HL-60/S4 treated with phorbol 12-myristate 13-acetate at 8.2 ng/mL for 4 days and 3 days (cell line): ENCODE measurements at regions not wholly inside any gene's neighbourhood (a gene's known extent, or its start where the extent isn't known, plus 50 kb on each side); places are given as distances from the start of the nearest gene placed in this dataset.
"Not testable (repeated sequence)": the region's sequence is repeated elsewhere in the genome, so short reads cannot be mapped to it uniquely, and the experiment has no call there.

ENCODE experiments used
- in situ Hi-C: fragments of 300-500 bp; cut with MboI; formaldehyde crosslinking; loops from 2 replicates; pipeline ENCODE4 v1.15.0; 2022; ENCODE audit warnings: low sequenced_read_pairs

DNA sequence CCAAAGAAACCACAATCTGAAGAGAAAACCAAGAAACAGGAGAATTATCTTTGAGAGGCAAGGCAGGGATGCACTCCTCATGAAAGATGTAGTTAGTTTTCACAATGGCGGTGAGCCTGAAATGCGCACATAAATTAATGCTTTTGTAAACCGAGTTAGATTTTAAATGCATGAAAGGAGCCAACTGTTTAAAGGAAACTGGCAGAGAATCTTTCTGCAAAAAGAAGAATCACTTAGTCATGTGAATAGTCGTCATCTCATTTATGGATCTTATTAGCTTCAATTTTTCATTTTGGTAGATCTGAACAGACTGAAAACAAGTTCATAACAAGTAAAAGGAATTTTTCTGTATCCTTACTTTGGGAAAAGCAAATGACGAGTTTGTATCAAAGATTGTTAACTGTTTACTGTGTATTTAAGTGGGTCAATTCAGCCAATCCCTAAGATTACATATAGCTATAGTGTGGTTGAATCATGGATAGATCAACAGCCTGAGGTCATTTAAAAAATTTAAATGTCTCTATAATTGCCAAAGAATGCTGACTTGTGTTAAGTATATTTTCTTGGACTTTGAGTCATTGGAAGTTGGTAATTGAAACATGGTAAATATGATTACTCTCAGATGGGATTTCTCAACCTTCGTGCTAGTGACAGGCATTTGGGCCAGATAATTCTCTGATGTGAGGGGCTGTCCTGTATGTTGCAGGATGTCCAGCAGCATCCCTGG lies 226.6 kb upstream of the KAZN start:
- in situ Hi-C loops = no loop called here

DNA sequence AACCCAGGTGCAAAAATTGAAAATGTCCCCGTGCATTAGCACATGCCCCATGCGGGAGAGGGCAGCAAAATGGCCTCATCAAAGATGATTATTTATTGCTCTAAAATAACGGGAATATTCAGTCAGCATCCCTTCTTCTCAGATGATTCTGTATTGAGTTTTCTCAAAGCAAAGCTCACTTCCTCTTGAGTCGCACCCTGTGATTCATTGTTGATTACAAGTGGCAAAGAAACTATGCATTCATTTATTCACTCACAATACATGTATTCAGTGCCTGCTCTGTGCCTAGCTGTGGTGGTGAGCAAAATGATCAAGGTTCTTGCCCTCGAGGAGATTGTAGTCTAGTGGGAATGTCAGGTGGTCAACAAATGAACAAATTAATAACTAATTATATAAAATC lies 226.0 kb upstream of the KAZN start:
- in situ Hi-C loops = no loop called here

DNA sequence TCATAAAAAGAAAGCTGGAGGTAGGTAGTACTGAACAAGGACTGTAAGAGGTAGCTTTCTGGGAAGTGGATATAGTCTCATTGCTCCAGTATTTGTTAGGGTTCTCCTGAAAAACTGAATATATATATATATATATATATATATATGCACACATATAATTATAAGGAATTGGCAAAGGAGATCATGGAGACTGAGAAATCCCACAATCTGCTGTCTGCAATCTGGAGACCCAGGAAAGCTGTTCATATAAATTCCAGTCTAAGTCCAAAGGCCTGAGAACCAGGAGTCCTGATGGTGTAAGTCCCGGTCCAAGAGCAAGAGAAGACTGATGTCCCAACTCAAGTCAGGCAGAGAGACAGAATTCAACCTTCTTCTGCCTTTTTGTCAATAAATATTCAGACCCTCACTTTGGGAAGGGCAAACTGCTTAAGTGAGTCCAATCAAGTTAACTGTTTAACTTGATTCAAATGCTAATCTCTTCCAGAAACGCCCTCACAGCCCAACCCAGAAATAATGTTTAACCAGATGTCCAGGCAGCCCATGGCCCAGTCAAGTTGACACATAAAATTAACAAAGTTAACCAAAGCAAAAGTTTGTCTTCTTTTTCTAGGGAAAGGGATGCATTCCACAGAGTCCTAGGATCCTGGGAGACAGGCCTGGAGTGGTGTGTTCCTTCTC lies 225.3 kb upstream of the KAZN start:
- in situ Hi-C loops = no loop called here

DNA sequence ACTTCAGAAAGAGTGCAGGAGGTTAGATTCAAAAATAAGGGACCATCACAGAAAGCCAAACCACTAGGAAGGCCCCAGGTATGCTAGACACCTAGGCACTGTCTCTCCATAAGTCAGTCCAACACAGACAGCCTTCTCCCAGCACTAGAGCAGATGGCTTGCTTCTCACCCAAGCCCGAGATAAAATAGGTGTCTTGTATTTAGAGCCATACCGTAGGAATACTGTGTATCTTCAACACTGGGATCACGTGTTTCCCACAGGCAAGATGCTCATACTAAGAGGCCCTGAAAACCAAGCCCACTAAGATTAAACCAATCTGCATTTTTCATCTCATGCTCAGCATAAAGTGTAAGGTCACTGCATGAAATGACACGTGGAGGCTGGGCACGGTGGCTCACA lies 223.3 kb upstream of the KAZN start:
- in situ Hi-C loops = no loop called here

DNA sequence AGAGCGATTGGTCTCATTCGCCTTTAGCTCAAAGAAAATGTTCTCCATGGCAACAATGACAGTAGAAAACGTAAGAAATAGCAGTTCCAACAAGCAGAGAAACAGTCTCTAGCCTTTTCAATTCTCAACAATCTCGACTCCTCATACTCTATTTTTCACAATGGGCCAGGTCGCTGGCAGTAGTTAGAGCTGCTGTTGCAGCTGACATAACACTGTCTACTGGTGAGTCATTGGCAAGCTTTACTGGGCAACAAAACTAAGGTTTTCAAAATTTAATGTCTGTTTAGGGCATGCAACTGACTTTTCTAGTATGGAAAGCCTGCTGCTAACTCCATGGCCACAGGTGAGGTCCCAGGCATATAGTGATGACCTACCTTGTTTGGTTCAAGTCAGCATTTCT lies 221.1 kb upstream of the KAZN start:
- in situ Hi-C loops = no loop called here

DNA sequence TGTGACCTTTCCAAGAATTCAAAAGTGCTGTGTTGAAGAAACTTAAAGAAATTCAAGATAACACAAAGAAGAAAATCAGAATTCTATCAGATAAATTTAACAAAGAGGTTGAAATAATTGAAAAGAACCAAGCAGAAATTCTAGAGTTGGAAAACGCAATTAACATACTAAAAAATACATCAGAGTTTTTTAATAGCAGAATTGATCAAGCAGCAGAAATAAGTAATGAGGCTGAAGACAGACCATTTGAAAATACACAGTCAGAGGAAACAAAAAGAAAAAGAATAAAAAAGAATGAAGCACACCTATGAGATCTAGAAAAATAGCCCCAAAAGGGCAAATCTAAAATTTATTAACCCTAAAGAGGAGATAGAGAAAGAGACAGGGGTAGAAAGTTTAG lies 218.1 kb upstream of the KAZN start:
- in situ Hi-C loops = no loop called here

DNA sequence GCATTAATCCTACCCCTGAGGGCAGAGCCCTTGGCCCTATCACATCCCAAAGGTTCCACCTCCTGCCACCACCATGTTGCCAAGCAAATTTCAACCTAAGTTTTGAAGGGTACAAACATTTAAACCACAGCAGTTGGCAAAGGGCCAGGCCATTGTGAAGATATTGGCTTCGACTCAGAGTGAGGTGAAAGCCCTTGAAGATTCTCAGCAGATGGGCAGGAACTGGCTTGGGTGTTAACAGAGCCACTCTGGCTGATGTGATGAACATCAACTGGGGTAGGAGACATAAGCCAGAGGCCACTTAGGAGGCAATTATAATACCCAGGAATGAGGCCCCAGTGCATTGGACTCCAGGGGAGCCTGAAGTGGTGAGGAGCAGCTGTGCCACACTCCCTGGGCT lies 207.7 kb upstream of the KAZN start:
- in situ Hi-C loops = no loop called here

DNA sequence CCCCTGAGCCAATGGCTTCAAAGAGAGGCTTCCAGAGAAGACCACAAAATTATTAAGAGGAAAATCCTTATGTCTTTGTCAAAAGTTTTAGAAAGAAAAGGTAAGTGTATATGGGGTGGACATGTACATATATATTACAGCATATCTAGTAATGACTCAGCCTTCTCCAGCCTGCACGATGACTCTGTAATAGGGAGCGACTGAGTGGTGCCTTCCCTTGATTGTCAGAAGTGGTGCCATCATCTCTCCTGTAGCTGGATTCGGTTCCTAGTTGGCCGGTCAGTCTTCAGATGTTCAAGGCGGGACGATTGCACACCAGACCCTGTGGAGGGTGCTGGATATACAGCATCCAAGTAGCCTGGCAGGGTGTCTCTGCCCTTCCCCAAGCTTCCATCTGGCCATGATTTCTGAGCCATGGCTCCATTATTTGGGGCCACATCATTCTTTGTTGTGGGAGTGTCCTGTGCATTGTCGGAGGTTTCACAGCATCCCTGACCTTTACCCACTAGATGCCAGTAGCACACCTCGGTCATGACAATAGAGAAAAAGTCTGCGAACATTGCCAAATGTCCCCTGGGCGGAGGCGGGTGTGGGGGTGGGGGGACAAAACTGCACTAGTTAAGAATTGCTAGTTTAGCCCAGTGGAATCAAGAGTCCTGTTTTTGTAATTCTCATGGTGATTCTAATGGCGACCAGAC lies 206.2 kb upstream of the KAZN start:
- in situ Hi-C loops = no loop called here

DNA sequence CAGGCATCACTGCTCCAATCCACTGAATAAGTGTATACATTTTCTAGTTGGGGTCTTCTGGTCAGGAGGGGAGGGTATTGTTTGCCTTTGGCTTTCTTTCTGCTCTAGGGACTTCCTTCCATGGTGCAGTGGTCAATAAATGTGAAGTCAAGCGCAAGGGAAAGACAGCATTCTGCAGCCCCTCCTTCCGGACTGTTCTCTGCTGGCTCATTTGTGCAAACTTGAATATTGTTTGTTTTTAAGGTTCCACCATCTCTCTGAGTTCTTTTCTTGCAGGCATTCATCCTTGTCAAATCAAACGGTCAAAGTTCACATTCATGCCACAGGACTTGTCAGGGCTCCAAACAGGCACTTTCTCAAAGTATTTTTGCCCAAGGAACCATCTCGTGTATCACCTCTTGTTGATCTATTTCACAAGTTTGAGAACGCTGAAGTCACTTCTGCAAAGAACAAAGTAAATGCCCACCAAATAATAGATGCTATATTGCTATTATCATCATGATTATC lies 205.6 kb upstream of the KAZN start:
- in situ Hi-C loops = no loop called here

DNA sequence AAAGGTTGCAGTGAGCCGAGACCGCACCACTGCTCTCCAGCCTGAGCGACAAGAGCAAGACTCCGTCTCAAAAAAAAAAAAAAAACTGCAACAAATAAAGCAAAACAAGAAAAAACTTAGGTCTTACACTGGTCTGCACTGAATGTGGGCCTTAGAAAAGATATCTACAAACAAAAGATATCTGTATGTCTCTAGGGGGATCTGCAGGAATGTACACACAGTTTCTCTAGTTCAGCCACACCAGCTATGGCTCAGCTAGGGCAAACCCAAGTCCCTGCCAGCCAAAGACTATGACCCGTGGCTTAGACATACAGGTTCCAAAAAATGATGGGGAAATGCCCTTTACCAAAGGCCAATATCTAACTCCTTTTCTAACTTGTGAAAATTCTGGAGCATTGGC lies 202.4 kb upstream of the KAZN start:
- in situ Hi-C loops = no loop called here

DNA sequence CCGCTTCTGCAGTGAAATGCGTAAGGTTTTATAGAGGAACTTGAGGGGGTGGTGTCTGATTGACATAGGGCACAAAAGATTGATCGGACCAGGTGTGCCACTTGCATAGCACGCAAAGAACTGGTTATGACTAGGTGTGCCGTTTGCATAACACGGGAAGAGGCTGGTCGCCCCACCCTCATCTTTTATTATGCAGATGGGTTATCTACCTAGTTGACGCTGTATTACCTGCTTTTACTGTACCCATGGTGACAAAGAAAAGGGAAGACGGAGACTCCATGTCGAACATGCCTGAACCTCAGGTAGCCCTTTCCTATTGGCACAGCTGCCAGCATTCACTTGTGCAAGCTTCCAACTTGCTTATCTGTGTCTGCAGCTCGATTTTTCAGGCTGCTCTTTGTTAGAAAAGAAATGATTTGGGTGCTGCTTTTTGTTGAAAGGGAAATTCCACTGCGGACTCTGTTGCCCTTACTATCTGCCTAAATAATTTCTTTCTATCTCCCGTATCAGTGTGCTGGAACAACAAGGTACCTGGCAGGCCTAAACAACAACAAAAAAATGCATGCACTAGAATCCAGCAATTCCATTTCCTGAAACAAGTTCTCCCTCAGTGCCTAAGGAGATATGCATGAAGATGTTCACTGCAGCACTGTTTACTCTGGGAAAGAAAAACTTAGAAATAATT lies 194.4 kb upstream of the KAZN start:
- in situ Hi-C loops = no loop called here

DNA sequence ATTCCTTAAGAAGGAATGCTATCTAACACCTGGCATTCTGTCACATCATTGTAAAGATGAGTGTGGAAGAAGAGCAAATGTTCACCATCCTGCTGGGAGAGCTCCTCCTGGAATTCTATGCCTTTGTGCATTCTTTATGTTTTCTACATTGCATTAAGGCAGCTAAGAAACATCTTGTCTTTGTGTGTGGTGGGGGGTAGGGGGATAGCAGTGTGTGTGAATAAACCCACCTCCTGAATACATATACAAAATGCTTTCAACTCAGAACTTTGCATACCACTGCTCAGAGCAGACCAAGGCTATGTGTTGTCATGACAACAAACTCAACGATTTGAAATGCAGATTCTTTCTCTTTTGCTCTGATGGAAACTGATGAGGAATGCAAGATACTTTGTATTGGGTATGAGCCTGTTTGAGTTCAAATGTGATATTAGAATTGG lies 193.6 kb upstream of the KAZN start:
- in situ Hi-C loops = no loop called here

DNA sequence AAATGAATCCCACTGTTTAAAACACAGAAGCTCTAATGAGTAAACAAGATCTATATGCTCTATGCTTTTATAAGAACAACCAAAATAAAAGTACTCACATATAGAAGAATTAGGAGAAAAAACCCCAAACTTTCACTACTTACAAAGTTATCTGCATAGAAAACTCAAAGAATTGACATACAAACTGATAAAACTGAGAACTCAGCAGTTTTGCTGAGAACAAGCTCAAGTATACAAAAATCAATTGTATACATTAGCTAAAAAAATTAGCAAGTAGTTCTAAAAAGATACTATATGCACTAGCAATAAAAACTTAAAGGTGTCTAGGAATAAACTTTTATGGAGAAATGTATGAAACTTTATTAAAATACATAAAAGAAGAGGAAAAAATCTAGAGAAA lies 186.2 kb upstream of the KAZN start:
- in situ Hi-C loops = no loop called here

DNA sequence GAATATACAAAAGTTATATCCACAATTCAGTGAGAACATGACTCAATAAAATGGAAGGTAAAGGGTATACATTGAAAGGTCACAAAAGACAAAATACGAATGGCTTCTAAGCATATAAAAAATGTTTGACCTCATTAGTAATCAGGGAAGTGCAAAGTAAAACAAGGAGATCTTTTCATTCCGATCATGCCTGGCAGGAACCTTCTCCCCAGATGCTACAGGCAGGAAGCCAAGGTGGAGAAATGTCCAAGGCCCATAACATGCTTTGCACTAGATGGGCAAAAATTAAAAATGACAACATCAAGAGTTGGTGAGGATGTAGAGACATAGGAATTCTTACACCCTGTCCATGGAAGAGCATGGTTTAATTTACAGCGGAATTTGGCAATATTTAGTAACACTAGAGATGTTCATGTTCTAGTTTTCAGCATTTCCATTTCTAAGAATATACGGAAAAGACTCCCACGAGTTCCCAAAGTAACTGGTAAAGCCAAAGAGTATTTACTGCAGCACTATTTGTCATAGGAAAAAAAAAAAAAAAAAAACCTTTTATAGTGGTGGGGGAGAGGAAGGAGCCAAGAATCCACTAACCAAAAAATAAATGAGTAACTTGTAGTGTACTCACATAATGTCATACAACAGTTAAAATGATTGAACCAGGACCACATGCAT lies 184.5 kb upstream of the KAZN start:
- in situ Hi-C loops = no loop called here

DNA sequence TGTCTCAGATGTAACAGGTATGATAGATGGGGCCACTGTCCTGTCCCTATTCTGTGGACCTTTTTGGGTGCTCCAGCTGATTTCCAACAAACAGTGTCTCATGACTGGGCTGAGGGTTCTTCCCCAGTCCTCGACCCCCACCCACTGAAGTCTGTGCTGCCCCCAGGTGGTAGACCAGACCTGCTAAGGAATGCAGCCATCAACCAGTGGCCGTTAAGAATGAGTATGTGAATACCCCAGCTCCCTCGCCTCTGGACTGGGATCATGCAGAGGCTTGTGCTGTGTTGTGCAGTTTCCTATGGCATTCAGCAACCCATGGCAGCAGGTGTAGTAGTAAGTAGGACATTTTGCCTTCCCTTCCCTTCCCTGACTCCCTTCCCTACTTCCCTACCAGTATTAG lies 183.1 kb upstream of the KAZN start:
- in situ Hi-C loops = no loop called here

DNA sequence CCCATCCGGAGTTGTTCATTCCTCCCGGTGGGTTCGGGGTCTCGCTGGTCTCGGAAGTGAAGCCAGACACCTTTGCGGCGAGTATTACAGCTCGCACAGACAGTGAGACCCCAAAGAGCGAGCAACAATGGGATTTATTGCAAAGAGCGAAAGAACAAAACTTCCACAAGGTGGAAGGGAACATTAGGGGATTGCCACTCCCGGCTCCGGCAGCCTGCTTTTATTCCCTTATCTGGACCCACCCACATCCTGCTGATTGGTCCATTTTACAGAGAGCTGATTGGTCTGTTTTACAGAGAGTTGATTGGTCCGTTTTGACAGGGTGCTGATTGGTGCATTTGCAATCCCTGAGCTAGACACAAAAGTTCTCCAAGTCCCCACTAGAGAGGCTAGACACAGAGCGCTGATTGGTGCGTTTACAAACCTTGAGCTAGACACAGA lies 178.7 kb upstream of the KAZN start:
- in situ Hi-C loops = not testable (repeated sequence)

DNA sequence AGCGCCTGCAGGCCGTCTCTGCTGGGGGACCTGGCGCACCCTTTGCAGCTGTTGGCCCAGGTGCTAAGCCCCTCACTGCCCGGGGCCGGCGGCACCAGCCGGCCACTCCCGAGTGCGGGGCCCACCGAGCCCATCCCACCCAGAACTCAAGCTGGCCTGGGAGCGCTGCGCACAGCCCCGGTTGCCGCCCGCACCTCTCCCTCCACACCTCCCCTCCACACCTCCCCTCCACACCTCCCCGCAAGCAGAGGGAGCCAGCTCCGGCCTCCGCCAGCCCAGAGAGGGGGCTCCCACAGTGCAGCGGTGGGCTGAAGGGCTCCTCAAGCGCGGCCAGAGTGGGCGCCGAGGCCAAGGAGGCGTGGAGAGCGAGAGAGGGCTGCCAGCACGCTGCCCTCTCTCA lies 177.8 kb upstream of the KAZN start:
- in situ Hi-C loops = no loop called here

DNA sequence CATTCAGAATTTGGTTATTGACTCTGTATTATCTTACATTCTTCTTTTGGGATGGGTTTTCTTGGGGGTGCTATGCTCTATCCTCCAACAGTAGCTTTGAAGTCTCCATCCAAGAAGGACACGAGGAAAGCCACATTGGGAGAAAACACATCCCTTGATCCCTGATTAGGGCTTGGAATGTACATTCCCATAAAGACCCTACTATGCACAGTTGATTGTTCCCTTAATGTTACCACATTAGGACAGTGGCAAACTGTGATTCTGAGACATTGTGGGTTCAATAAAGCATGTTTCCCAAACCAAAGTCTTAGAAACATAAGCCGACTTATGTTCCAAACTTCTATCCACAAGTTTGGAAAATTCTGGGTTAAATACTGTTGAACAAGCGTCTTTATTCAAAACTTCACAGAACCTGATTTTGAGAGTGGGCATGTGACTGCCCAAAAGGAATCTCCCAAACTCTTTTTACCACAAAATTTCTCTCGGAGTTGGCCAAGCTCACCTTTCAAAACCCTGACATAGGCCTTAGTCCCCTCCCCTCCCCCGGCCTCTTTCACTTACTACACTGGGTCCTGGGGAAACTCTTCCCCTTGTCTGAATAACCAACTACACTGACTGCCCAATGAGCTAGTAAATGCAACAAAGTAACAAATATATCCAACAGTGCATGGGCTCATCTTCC lies 177.0 kb upstream of the KAZN start:
- in situ Hi-C loops = no loop called here

DNA sequence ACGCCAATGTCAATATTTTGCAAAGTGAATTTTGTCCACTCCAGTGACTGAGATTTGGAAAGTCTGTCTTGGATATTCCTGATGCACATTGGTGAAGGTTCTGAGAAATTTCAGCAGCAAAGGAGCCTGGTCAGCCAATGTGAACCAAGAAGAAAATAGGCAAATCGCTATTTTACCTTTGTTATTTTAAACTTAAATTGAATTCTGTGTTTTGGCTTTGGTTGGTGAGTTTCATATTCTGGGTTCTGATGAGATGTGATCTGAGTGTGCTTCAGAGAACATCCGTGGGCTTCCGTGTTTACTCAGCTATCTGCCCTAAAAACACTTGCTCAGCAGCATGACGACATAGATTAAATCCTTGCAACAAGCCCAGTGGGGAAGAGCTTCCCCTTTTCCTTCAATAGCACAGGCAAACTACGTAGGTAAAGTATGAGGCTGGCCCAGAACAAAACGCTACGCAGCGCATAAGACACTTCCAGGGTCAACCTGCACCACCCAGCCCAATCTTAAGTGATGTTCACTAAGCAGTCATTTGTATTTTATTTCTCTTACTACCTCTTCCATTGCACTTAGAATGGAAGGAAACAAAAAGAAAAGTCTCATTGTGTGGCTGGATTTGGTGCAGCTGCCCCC lies 176.4 kb upstream of the KAZN start:
- in situ Hi-C loops = no loop called here
